Neutrophil (primary cell): ENCODE measurements at regions not wholly inside any gene's neighbourhood (a gene's known extent, or its start where the extent isn't known, plus 50 kb on each side); places are given as distances from the start of the nearest gene placed in this dataset.

Experiments
- H3K27ac ChIP-seq: fragments of 200-600 bp; sonication (generic); 2 replicates; pipeline ENCODE4 v1.5.1; 2016; ENCODE audit warnings: mild to moderate bottlenecking, moderate library complexity
- H3K27me3 ChIP-seq: fragments of 200-600 bp; sonication (generic); 2 replicates; pipeline ENCODE4 v1.6.0; 2016; ENCODE audit warnings: mild to moderate bottlenecking
- H3K36me3 ChIP-seq: fragments of 200-600 bp; sonication (generic); 2 replicates; pipeline ENCODE4 v1.5.1; 2017
- H3K4me1 ChIP-seq, 2 experiments: fragments of 200-600 bp in 1 of 2; sonication (generic) in 1 of 2; 1 replicate in 1 of 2; 2 replicates in 1 of 2; pipeline versions ENCODE4 v1.5.1 to v1.6.1; 2013 to 2016; ENCODE audit warnings: low read depth in 1 of 2, low read length in 1 of 2, mild to moderate bottlenecking in 1 of 2, moderate library complexity in 1 of 2; ENCODE audit not compliant: control insufficient read depth in 1 of 2, insufficient read depth in 1 of 2
- H3K4me3 ChIP-seq, 2 experiments: fragments of 200-600 bp in 1 of 2; sonication (generic) in 1 of 2; 1 replicate in 1 of 2; 2 replicates in 1 of 2; pipeline ENCODE4 v1.5.1; 2013 to 2016; ENCODE audit warnings: low read depth in 1 of 2, low read length in 1 of 2, mild to moderate bottlenecking in 1 of 2, moderate library complexity in 1 of 2
- H3K9me3 ChIP-seq: fragments of 200-600 bp; sonication (generic); 2 replicates; pipeline ENCODE4 v1.5.1; 2016
- TF ChIP-seq, protein P1 (sequence below): fragments of 200-600 bp; sonication (generic); IDR thresholded peaks from 2 replicates; pipeline ENCODE4 v1.5.1; 2016; ENCODE audit warnings: antibody characterized with exemption

- Histone ChIP-seq H3K4me1 (no peaks in the 10 kb centered on the region), H3K27me3 (no peaks in the 10 kb centered on the region), H3K9me3 (no peaks in the 10 kb centered on the region), H3K27ac (no peak overlapping the region), H3K4me3 (no peak overlapping the region), H3K36me3 (no peaks in the 10 kb centered on the region)
- TF ChIP-seq, protein P1, sequence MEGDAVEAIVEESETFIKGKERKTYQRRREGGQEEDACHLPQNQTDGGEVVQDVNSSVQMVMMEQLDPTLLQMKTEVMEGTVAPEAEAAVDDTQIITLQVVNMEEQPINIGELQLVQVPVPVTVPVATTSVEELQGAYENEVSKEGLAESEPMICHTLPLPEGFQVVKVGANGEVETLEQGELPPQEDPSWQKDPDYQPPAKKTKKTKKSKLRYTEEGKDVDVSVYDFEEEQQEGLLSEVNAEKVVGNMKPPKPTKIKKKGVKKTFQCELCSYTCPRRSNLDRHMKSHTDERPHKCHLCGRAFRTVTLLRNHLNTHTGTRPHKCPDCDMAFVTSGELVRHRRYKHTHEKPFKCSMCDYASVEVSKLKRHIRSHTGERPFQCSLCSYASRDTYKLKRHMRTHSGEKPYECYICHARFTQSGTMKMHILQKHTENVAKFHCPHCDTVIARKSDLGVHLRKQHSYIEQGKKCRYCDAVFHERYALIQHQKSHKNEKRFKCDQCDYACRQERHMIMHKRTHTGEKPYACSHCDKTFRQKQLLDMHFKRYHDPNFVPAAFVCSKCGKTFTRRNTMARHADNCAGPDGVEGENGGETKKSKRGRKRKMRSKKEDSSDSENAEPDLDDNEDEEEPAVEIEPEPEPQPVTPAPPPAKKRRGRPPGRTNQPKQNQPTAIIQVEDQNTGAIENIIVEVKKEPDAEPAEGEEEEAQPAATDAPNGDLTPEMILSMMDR: no peak
These were observed 1027.4 kb downstream of the BRD1 start for GRCh38 chr22:48800036-48800885.

GRCh38 chr22:48799227-48799970 lies 1028.3 kb downstream of the BRD1 start:
- H3K4me1 ChIP-seq: no peaks in the 10 kb centered on the region
- no peaks in the 10 kb centered on the region for H3K36me3 ChIP-seq
- no peak overlapping the region for H3K27ac ChIP-seq
- TF ChIP-seq, protein P1: no peak
- no peaks in the 10 kb centered on the region for H3K9me3 ChIP-seq
- no peak overlapping the region for H3K4me3 ChIP-seq
- H3K27me3 ChIP-seq: no peaks in the 10 kb centered on the region

GRCh38 chr22:48798281-48799226 lies 1029.1 kb downstream of the BRD1 start:
- TF ChIP-seq, protein P1: no peak
- H3K36me3 ChIP-seq: no peaks in the 10 kb centered on the region
- no peak overlapping the region for H3K27ac ChIP-seq
- no peak overlapping the region for H3K4me3 ChIP-seq
- no peaks in the 10 kb centered on the region for H3K9me3 ChIP-seq
- no peaks in the 10 kb centered on the region for H3K4me1 ChIP-seq
- H3K27me3 ChIP-seq: no peaks in the 10 kb centered on the region

- Histone ChIP-seq H3K4me1 (no peaks in the 10 kb centered on the region), H3K27ac (no peak overlapping the region), H3K9me3 (no peaks in the 10 kb centered on the region), H3K36me3 (no peaks in the 10 kb centered on the region), H3K4me3 (no peak overlapping the region), H3K27me3 (no peaks in the 10 kb centered on the region)
- TF ChIP-seq, protein P1: no peak
These were observed 1029.9 kb downstream of the BRD1 start for GRCh38 chr22:48797731-48798130.

- H3K36me3 ChIP-seq: no peaks in the 10 kb centered on the region
- no peak overlapping the region for H3K4me3 ChIP-seq
- H3K27ac ChIP-seq: no peak overlapping the region
- H3K4me1 ChIP-seq: no peaks in the 10 kb centered on the region
- H3K27me3 ChIP-seq: no peaks in the 10 kb centered on the region
- H3K9me3 ChIP-seq: no peaks in the 10 kb centered on the region
- TF ChIP-seq, protein P1: no peak
These were observed 1031.2 kb downstream of the BRD1 start for GRCh38 chr22:48796310-48797015.
